ENCODE measurements at regions not wholly inside any gene's neighbourhood (a gene's known extent, or its start where the extent isn't known, plus 50 kb on each side); places are given as distances from the start of the nearest gene placed in this dataset.
"Not testable (repeated sequence)": the region's sequence is repeated elsewhere in the genome, so short reads cannot be mapped to it uniquely, and the experiment has no call there.

- DNase-seq (ENCODE audit: low read depth) = no peak
These were observed 118.3 kb upstream of the ECI2 start for GRCh38 chr6:4253604-4254231.

- not testable (repeated sequence) for DNase-seq (ENCODE audit: low read depth)
These were observed 117.1 kb upstream of the ECI2 start for GRCh38 chr6:4252445-4252844.

GRCh38 chr6:4250645-4251044 lies 115.3 kb upstream of the ECI2 start:
- DNase-seq (ENCODE audit: low read depth) = no peak

DNA sequence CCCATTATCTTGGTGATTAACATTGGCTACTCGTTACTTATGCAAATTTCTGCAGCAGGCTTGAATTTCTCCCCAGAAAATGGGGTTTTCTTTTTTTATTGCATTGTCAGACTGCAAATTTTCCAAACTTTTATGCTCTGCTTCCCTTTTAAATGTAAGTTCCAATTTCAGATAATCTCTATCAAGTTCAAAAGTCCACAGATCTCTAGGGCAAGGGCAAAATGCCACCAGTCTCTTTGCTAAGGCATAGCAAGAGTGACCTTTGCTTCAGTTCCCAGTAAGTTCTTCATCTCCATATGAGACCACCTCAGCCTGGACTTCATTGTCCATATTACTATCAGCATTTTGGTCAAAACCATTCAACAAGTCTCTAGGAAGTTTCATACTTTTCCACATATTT lies 108.5 kb upstream of the ECI2 start:
- DNase-seq (ENCODE audit: low read depth) = not testable (repeated sequence)

GRCh38 chr6:4243237-4243636 lies 107.9 kb upstream of the ECI2 start:
- DNase-seq (ENCODE audit: low read depth) = no peak

GRCh38 chr6:4242601-4243000 lies 107.2 kb upstream of the ECI2 start:
- no peak for DNase-seq (ENCODE audit: low read depth)

DNA sequence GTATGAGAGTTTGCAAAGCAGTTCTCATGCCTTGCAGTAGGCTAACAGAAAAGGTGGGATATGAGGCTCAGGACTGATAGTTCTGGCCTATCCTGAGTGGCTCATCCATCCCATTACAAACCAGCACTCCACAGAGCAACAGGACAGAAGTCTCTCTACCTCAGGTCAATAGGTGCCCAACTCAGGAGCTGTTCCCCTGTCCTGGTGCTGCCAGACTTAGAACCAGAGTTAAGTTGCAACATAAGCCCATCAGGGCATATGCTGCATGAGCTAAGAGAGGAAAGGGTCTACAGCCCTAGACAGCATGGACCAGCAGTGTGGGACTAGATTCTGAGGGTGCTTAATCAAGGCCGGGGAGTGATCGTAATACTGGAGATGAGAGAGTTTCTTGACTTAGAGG lies 104.8 kb upstream of the ECI2 start:
- DNase-seq (ENCODE audit: low read depth) = no peak

DNA sequence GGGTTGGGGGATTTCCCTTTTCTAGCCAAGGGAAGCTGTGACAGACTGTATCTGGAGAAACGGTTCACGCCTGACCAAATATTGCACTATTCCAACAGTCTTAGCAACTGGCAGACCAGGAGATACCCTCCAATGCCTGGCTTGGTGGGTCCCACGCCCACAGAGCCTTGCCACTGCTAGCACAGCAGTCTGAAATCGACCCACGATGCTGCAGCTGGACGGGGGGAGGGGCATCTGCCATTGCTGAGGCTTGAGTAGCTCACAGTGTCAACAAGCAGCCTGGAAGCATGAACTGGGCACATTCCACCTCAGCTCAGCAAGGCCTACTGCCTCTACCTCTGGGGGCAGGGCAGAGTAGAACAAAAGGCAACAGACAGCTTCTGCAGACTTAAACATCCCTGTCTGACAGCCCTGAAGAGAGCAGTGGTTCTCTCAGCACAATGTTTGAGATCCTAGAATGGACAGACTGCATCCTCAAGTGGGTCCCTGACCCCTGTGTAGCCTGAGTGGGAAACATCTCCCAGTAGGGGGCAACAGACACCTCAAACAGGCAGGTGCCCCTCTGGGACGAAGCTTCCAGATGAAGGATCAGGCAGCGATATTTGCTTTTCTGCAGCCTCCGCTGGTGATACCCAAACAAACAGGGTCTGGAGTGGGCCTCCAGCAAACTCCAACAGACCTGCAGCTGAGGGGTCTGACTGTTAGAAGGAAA lies 89.9 kb upstream of the ECI2 start:
- DNase-seq (ENCODE audit: low read depth) = no peak

DNA sequence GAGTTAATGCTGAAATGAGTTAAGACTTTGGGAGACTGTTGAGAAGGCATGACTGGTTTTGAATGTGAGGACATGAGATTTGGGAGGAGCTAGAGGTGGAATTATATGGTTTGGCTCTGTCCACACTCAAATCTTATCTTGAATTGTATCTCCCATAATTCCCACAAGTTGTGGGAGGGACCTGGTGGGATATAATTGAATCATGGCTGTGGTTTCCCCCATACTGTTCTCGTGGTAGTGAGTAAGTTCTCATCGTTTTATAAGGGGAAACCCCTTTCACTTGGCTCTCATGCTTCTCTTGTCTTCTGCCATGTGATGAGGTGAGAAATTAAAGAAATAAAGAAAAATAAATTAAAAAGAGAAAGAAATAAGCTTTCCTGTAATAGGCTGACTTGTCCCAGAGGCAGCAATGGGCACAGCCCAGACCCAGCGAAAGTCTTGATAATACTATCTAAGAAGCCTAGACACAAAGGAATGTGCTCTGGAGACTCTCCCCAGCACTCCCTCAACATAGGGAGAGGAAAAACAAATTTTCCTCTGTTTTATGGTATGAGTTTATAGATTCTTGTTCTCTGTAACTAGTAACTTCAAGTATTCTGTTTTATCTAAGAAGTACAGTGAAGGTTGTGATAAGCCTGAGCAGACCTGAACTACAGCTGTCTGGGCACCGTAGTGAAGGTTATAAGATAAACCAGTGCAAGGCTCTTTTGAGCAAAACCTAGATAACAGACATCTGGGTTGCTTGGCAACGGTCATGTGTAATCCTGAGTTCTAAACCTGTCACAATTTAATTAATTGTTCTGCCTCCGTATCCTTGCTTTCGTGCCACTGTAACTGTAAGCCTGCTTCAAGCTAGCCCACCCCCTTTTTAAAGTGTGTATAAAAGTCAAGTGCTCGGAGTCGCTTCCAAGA lies 88.9 kb upstream of the ECI2 start:
- DNase-seq (ENCODE audit: low read depth) = no peak

DNA sequence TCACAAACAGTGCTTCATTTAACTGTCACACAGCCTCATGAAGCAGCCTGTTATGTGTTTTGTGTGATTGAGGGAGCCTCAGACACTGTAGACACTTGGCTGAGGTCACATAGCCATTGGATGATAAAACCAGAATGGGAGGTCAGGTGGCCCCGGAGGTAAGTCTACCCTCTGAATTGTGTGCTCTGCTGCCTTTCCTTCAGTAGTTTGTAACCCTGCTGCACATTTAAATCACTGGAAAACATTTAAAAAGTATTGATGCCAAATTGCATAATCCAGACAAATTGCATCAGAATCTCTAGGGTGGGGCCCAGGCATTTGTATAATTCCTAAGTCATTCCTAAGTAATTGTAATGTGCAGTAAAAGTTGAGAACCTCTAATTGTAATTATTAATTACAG lies 85.2 kb upstream of the ECI2 start:
- DNase-seq (ENCODE audit: low read depth) = no peak

DNA sequence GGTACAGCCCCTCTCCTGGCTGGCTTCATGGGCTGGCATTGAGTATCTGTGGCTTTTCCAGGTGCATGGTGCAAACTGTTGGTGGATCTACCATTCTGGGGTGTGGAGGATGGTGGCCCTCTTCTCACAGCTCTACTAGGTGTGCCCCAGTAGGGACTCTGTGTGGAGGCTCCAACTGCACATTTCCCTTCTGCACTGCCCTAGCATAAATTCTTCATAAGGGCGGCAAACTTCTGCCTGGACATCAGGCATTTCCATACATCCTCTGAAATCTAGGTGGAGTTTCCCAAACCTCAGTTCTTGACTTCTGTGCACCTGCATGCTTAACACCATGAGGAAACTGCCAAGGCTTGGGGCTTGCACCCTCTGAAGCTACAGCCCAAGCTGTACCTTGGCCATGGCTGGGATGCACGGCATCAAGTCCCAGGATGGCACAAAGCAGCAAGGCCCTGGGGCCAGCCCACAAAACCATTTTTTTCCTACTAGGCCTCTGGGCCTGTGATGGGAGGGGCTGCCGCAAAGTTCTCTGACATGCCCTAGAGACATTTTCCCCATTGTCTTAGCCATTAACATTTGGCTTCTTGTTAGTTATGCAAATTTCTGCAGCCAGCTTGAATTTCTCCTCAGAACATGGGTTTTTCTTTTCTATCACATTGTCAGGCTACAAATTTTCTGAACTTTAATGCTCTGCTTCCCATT lies 83.4 kb upstream of the ECI2 start:
- DNase-seq (ENCODE audit: low read depth) = not testable (repeated sequence)

GRCh38 chr6:4212588-4212987 lies 77.2 kb upstream of the ECI2 start:
- no peak for DNase-seq (ENCODE audit: low read depth)

DNA sequence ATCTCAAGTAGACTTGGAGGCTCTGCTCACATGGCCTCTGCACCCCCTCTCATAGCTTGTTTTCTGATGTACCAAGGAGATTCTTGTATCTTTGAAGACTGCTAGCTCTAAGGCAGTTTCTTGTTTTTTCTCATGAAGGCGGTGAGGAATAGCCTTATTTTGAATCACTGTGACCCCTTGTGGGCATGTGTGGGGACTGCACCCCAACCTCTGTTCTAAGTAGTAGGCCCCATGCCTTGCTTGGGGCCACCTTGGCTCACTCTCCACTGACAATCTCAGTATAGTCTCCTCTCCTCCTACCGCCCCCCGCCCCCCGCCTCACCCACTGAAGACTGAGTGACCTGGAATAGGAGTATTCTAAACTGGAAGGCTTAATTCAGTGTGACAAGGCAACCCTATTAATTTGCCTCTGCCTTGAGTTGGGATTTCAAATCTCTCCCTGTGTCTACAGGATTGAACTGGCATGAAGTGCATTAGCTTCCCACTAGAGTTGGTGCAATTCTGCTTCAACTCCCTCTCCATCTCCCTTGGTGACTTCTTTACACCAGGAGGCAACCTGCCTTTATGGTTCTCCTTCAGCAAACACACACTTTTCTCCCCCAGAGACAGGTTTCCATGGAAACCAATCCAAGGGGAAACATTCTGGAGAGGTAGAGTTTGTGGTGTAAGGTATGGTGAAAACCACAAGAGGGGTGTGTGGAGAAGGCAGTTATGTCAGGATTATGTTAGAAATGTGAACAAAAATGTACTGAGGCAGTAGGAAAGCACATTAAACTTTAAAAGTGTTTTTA lies 75.4 kb upstream of the ECI2 start:
- peak; percentile 5 for DNase-seq (ENCODE audit: low read depth)

- no peak for DNase-seq (ENCODE audit: low read depth)
These were observed 73.8 kb upstream of the ECI2 start for GRCh38 chr6:4209196-4209595.

DNA sequence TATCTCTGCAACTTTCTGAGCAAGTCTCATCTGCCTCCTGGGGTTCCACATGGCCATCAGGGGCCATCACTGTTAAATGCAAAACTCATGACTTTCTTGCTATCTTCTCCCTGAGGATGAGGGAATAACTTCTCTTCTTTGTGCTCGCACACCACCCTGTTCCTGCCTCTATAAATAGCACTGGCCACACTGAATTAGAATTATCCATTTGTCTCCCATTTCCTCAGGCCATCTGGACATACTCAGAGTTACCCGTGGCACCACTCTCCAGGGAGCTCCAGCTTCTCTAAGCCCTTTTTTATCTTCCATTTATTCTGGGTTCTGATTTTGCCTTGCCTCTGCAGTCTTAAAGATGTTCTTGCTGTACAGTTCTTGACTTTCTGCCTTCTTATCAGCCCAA lies 72.8 kb upstream of the ECI2 start:
- no peak for DNase-seq (ENCODE audit: low read depth)

GRCh38 chr6:4203642-4204417 lies 68.5 kb upstream of the ECI2 start:
- not testable (repeated sequence) for DNase-seq (ENCODE audit: low read depth)

DNA sequence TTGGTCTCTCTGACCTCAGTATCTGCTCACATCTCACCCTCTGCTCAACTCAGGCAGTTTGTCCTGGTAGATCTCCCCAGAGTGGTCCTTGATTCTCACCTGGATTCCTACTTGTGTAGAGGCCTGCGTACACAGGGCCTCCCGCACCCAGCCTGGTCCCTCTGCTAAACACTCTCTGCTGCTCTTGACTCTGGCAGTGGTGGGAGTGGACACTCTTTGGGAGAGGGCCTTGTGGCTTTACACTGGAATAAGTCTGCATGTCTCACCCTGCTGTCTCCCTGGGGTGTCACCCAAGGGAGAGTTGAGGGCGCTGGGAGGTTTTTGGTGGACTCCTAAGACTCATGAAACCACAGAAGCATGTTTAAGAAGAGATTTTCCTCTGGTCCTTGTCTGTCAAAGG lies 57.3 kb upstream of the ECI2 start:
- DNase-seq (ENCODE audit: low read depth) = no peak

DNA sequence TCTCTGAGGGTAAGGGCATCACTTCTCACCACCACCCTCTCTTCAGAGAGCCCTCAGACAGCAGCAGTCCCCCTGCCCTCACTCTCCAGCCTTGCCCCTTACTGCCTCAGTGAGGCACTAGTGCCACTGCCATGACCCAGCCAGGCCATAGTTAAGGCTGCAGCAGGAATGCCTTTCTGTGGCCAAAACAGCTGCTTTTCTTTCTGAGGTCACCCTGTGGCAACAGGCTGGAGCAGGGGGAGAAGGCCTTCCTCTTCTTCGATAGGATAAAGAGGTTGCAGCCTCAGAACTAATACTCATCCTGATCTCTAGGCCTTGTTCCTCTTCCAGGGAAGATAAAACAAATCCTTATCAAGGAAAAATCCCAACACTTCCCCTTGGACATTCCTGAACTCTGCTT lies 56.8 kb upstream of the ECI2 start:
- no peak for DNase-seq (ENCODE audit: low read depth)

DNA sequence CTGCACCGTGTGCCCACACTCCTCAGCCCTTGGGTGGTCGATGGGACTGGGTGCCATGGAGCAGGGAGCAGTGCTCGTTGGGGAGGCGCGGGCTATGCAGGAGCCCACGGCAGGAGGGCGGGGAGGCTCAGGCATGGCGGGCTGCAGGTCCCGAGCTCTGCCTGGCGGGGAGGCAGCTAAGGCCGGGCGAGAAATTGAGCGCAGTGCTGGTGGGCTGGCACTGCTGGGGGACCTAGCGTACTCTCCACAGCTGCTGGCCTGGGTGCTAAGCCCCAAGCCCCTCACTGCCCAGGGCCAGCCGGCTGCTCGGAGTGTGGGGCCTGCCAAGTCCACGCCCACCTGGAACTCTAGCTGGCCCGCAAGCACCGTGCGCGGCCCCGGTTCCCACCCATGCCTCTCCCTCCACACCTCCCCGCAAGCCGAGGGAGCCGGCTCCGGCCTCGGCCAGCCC lies 55.9 kb upstream of the ECI2 start:
- no peak for DNase-seq (ENCODE audit: low read depth)

GRCh38 chr6:4189249-4189648 lies 53.9 kb upstream of the ECI2 start:
- no peak for DNase-seq (ENCODE audit: low read depth)

DNA sequence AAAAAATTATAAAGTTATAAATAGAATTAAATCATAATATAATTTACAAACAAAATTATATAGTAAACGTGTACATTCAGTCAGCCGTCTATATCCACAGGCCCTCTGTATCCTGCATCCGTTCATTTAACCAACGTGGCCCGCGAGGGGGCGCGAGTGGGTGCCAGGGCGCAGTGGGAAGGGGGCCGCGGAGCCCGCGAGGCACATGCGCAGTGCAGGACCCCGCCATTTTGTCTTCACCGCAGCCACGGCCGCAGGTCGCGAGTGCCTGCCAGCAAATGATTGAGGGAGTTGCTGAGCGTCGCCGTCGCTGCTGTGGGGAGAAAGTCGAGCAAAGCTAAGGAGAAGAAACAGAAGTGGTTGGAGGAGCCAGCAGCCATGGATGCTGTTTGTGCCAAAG lies 53.4 kb upstream of the ECI2 start:
- no peak for DNase-seq (ENCODE audit: low read depth)
